Fibroblast of upper back skin (primary cell): ENCODE measurements at regions not wholly inside any gene's neighbourhood (a gene's known extent, or its start where the extent isn't known, plus 50 kb on each side); places are given as distances from the start of the nearest gene placed in this dataset.
A peak's percentile ranks its signal among the peaks of the same experiment; 100 is the strongest.
"Not testable (repeated sequence)": the region's sequence is repeated elsewhere in the genome, so short reads cannot be mapped to it uniquely, and the experiment has no call there.

ENCODE experiments used
- DNase-seq: peaks from one replicate; pipeline ENCODE4 v3.0.0-alpha.2; 2013

- DNase-seq = no peak
Observed at GRCh38 chr2:20130160-20130560, 78.7 kb upstream of the LAPTM4A start.

GRCh38 chr2:20129331-20130159, 78.1 kb upstream of the LAPTM4A start:
- DNase-seq = no peak

DNA sequence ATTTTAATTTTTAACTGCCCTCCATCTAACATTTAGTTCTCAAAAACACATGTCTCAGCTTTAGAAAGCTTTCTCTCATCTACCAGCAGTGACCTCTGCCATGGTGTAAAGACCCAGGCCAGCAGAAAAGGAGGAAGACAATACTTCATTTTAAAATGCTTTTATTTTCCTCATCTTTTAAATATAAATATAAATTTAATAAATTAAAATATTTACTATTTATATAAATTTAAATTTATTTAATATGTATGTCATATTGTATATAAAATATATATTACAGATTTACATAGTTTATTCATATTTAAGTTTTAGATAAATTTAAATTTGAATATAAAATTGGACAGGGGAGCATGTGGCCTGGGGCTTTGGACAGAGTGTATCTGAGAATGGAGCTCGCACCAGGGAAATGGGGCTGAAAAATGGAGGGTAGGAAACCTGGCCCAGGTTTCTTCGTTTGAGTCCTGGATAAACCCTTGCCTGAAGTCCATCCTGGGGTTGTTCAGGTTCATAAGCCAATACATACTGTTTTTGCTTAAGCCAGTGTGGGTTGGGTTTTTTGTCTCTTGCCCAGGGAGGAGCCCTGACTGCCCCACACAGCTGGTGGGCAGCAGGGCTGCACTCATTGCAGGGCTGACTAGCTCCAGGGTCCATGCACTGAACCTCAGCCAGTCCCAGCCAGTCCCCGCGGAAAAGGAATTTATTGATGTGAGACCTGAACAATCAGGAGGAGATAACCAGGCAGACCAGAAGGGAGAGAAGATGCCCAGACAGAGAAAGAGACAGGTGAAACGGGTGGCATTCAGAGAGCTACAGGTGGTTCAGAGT, 77.3 kb upstream of the LAPTM4A start:
- no peak for DNase-seq

GRCh38 chr2:20126469-20126868, 75.0 kb upstream of the LAPTM4A start:
- no peak for DNase-seq

- no peak for DNase-seq
Observed at GRCh38 chr2:20126040-20126439, 74.6 kb upstream of the LAPTM4A start.

DNA sequence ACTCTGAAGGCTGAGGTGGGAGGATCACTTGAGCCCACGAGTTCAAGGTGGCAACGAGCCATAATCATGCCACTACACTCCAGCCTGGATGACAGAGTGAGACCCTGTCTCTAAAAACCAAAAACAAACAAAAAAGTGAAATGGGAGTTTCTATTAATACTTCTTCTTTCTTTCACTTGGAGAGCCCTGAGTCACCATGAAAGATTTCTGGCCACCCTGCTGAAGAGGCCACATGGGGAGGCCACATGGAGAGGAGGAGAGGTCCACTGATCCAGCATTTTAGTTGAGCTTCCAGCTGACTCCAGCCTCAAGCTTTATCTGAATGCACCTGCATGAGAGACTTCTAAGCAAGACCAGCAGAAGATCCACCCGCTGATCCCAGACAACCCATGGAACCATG, 74.2 kb upstream of the LAPTM4A start:
- DNase-seq = peak; percentile 31

DNA sequence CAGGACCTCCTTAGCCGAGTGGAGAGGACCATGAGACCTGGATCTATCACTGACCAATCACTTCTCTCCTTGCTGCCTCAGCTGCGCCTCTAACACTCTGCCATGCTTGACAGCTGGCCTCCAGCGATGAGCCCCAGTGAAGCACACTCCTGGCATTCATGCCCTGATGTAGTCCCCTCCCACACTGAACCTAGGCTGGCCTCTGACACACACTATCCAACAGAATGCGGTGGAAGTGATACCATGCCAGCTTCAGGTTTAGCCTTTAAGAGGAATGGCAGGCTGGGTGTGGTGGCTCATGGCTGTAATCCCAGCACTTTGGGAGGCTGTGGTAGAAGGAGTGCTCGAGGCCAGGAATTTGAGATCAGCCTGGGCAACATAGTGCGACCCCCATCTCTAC, 73.7 kb upstream of the LAPTM4A start:
- DNase-seq = no peak

GRCh38 chr2:20123871-20124594, 72.6 kb upstream of the LAPTM4A start:
- DNase-seq = no peak

DNA sequence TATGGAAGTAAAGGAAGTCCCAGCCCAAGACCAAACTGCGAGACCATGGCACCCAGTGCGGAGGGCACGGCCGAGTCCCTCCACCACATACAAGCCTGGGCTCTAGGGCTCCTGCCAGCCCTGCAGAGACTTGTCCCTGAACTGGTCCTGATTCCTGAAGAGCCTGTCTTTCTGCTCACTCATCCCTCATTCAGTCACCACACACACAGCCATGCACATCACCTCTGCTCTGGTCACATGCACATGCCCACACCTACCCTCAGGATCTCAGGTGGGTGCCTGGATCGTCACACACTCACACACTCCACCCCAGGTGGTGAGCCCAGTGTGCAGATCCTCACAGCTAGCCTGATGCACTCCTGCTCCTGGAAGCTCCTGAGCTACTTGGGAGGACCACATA, 71.4 kb upstream of the LAPTM4A start:
- DNase-seq = no peak

DNA sequence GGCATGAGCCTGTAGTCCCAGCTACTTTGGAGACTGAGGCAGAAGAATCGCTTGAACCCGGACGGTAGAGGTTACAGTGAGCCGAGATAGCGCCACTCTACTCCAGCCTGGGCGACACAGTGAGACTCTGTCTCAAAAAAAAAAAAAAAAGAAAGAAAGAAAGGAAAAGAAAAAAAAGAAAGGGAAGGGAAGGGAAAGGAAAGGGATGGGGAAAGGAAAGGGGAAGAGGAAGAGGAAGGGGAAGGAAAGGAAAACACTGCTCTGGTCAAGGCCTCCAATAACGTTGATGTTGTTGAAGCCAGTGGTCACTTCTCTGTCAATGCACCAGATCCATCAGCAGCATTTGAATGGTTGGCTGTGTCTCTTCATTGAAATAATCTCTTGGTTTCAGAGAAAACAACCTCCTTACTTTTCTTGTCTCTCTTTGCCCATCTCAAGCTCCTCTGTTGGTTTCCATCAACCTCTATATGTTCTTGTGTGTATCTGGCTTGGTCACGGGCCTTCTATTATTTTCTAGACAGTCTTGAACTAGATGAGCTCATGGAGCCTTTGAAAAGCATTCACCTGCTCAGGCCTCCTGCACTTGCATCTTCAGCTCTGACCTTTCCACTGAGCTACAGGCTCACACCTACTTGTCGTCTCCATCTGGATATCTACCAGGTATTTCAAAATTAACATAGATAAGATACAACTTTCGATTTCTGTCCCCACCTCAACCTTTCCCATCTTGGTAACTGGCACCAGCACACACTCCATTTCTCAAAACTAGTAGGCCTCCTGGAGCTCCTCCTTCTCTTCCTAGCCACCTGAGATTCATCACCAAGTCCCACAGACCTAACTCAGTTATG, 69.4 kb upstream of the LAPTM4A start:
- DNase-seq = no peak

DNA sequence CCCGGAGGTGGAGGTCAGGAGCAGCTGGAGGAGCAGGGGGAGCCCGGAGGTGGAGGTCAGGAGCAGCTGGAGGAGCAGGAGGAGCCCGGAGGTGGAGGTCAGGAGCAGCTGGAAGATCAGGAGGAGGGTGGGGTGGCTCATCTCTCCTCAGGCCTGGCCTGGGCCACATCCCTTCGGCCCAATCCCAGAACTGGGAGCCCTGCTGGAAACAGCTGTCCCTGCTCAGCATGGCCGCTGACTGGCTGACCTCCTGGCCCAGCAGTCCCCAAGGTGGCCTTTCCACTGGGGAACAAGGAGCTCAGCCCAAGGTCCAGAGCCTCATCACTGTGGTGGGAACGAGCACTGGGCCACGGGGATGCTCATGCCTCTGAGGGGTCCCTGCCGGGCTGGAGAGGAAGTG, 66.6 kb upstream of the LAPTM4A start:
- DNase-seq = no peak

GRCh38 chr2:20115902-20116301, 64.5 kb upstream of the LAPTM4A start:
- DNase-seq = no peak

GRCh38 chr2:20115374-20115773, 63.9 kb upstream of the LAPTM4A start:
- no peak for DNase-seq

GRCh38 chr2:20113986-20114938, 62.8 kb upstream of the LAPTM4A start:
- DNase-seq = no peak

DNA sequence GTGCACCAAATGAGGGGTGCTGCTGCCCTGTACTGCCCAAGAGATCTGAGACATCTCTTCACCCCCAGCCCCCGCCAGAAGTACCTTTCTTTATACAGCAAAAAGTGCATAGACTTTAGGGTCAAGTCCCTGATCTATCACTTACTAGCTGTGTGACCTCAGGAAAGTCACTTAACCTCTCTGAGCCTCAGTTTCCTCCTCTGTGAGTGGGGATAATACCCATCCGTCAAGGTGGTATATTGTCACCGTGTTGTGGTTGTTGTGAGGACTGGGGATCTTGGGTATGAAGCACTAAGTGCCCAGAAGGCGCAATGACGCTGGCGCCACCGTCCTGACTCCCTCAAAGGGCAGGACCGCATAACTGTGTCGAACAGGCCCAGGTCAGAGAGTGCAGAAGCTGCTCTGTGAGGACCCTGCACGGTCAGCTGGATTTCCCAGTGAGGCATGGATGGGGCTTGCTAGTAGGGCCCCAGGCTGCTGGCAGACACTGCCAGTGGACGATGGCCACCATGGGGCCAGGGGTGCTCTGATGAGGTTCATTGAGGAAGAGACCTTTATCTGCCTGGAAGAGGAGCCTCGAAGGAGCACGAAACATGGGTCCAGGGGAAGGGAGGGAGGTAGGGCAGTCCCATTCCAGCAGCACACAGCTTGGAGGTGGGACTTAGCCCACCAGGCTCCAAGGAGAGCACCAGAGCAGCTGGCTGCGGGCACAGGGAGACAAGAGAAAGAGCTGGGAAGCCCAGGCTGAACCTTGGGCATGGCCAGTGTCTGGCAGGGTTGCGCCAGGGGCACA, 61.8 kb upstream of the LAPTM4A start:
- DNase-seq = no peak

- not testable (repeated sequence) for DNase-seq
Observed at GRCh38 chr2:20112361-20112760, 60.9 kb upstream of the LAPTM4A start.

GRCh38 chr2:20111311-20112131, 60.1 kb upstream of the LAPTM4A start:
- peak; percentile 39 for DNase-seq

- no peak for DNase-seq
Observed at GRCh38 chr2:20110876-20111275, 59.4 kb upstream of the LAPTM4A start.

DNA sequence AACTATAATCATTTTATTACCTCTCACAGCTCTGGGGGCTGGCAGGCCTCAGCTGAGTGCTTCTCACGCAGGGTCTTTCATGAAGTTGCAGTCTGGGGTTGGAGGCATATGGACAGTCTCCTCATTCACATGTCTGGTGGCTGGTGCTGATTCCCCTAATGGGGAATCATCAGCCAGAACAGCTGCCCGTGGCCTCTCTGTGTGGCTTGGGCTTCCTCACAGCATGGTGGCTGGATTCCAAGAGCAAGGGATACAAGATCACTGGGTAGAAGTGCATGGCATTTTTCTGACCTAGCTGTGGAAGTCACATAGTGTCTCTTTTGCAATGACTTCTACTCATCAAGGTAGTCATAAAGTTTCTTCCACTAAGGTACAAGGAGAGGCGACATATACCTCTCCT, 59.0 kb upstream of the LAPTM4A start:
- DNase-seq = no peak
